SKM-1 (cell line): ENCODE measurements at regions not wholly inside any gene's neighbourhood (a gene's known extent, or its start where the extent isn't known, plus 50 kb on each side); places are given as distances from the start of the nearest gene placed in this dataset.

Source experiments
- DNase-seq: peaks from one replicate; lab custom pipeline; 2025; ENCODE audit not compliant: unreplicated experiment; lab: John Stamatoyannopoulos, UW

DNA sequence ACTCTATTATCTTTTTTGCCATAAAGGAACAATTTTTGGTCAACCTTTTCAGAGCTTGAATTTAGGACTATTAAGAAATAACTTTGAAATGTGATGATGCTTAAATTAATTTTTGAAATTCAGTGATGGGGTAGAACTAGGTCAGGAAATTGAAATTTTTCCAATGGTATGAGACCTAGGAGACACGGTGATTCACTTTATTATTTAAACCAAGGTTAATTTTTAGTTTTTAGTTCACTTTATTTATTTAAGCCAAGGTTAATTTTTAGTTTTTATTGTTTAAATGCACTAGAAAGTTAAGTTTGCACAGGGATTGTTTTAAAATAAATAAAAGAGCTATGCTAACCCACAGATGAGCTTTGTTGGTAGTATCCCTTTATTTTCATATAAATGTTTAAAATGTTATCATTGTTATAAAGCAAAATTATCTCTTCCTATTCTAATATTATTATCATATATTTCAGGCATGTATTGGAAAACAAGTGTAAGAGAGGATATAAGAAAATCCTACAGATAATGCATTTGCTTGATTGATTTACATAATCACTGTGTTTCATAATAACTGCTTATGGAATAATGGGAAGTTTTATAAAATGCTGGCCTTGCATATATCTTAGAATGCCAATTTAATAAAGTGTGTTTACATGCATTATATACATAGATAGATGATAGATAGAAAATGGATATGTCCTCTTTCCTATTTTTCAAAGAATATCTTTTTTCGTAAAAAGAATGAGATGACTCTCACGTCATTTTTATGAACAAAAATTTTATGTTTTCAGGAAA, 163.6 kb downstream of the HGF start:
- DNase-seq: no peak

DNA sequence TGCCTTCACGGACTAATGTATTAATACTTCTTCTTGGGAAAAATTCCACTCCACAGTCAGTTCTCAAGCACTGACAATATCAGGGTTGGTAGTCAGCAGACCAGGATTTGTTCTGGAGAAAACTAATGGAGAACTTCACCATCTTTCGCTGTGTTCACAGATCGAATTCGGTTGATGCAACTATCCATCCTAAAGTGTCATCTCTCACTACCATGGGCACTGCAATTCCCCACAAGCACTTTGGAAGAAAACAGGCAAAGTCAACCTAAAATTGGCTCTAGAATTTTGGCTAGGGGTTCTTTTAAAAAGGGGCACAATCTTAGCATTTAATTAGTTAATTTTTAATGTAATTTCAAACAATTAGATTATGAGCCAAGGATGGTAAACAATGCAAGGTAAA, 164.4 kb downstream of the HGF start:
- no peak for DNase-seq

DNA sequence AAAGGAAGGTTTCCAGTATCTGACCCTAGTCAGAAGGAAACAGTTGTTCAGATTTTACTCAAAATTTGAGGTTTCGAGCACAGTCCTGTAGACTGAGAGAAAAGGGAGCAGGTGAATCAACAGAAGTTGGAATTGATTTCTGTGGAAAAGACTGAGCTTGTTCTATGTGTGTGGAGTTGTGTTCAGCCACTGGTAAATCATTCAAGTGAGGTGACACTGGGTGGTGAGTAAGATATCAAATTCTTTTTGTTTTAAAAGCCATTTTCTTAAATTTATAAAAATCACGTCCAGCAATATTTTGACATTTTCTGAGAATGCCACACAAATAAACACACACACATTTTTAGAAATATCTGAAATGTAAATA, 165.1 kb downstream of the HGF start:
- no peak for DNase-seq

DNA sequence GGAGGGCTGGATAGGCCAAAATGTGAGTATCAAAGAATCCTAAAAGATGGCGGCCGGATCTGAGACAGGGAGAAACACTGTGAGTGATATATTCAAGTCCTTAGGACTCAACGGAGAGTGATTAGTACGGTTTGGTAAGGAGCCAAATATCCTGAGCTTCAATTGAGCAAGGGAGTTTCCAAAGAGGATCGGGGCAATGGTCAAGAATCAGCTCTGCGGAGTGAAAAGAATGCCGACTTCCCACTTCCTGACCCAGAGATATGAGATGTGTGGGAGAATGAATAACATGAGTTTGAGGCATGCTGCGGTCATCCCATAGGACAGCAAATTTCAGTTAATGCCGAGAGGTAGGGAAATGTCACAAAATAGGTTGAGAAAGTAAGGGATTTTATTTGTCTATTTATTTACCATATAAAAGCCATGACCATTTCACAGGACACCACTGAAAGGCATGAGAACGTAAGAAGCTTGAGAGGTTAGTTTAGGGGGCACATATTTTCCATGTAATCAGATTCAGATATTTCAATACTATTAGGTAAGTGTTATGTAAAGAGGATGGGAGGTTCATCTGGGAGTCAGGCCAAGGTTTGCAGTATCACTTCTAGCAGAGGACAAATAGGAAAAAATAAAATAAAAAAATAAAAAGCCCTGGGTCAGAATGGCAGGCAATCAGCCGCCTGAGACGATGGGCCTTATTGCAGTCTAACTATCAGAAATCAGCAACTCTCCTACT, 165.6 kb downstream of the HGF start:
- no peak for DNase-seq

DNA sequence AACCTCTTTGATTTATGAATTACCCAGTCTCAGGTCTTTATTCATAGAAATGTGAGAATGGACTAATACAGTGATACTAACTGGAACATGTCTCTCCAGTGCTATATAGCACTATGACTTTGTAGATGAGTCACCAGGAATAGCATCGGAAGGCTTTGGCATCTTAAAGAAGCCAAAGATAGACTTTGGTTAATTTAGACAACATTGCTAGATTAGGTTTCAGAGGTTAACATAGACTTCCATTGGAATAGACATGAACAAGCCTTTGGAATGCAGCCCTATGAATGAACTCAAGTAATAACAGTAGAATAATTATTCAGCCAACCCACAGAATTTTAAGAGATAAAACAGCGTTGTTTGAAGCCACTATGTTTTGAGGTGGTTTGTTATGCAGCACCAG, 169.2 kb downstream of the HGF start:
- no peak for DNase-seq

DNA sequence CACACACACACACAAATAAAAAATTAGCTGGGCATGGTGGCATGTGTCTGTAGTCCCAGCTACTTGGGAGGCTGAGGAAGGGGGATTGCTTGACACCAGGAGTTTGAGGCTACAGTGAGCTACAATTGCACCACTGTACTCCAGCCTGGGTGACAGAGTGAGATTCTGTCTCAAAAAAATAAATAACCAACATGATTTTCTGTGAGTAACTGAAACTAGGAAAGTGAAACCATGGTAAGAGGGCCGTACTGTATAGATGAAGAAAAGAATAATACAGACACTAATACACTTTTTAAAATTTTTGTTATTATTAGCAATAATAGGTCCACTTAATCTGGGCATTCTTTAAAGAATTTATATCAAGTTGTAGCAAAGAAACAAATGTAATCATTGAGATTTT, 170.9 kb downstream of the HGF start:
- no peak for DNase-seq

DNA sequence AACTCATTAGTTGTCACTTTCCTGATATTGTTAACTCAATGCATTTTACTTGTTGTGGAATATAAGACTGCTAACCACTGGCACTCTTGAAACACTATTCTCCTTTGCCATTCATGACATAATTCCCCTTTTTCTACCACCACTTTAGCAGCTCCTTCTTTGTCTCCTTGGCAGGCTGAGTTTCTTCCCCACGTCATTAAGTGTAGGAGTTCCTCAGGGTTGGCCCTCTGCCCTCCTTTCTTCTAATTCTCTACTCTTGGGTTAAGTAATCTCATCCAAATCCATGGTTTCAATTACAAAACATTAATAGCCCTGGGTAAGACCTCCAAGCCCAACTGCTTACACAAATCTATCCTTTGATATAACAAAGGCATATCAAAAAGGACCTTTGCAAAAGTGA, 175.1 kb downstream of the HGF start:
- DNase-seq: no peak

DNA sequence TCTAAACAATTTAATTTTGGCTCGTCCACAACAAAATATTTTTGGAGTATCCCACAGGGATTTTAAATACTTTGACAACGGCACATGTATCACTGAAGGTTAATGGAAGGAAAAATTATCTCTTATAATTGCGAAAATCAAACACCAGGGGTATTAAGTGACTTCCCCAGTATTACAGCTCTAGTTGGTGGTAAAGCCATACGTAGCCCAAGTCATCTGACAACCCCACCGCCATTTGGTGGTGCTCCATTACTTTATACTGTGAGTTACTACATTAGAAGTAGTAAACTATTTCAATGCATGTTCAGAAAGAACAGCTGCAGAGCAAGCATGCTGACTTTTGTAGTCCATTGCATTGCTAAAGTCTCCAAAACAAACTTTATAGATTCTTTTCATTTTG, 179.7 kb downstream of the HGF start:
- DNase-seq: no peak

DNA sequence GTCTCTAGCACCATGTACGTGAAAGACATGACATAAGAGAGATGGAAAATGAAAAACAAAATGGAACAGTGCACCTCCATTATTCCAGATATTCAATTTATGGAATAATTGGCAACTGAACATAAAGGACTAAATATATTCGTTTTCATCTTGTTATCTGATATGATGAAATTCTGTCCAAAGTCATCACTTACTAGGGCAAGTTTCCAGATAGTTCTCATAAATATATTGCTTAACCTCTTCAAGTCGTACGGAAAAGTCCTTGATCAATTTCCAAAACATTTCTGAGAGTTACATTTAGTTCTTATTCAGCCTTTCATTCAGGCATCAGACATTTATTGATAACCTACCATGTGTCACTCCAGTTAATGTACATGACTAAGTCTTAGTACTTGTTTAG, 185.2 kb downstream of the HGF start:
- no peak for DNase-seq

DNA sequence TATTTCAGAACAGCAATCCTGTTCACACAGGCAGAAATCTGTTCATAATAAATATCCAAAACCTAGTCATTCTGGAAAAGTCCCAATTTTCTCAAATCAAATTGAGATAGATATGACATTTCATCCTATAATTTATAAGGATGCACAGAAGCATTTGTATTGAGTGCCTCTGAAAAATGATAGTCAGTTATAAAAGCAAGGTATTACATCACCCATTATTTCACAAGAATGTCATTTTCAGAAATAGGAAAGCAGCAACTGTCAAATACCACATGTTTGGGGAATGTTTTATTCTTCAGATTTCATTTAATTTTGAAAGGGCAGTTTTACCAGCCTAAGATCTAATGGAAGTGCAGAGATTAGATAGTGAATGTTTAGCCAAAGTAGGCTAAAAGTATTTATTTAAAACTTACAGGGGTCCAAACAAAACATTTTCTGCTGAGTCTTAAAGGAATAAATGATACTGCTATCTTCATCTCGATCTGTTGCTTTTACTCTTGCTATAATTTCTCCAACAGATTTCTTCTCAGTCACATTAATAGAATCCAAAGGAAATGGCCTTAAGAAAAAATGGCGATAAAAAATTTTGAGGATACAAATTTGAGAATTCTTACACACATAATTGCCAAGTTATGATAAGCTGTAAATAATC, 185.8 kb downstream of the HGF start:
- DNase-seq: no peak

DNA sequence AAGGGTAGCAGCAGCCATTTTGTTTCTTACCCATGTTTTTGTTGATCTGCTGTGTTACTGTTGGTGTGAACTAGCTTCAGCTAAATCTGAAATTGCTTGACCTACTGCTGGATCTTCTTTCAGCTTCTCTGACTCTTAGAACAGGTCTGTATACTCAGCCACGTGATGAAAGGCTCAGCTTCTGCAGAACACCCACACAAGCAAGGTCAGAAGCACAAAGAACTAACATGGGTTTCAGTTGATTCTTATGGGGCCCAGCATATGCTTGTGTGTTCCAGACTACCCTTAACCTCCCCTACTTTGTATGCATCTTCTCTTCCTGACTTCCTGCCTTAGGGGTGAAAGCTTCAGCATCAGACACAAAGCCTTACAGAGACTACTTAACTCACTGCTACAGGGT, 186.8 kb downstream of the HGF start:
- no peak for DNase-seq

DNA sequence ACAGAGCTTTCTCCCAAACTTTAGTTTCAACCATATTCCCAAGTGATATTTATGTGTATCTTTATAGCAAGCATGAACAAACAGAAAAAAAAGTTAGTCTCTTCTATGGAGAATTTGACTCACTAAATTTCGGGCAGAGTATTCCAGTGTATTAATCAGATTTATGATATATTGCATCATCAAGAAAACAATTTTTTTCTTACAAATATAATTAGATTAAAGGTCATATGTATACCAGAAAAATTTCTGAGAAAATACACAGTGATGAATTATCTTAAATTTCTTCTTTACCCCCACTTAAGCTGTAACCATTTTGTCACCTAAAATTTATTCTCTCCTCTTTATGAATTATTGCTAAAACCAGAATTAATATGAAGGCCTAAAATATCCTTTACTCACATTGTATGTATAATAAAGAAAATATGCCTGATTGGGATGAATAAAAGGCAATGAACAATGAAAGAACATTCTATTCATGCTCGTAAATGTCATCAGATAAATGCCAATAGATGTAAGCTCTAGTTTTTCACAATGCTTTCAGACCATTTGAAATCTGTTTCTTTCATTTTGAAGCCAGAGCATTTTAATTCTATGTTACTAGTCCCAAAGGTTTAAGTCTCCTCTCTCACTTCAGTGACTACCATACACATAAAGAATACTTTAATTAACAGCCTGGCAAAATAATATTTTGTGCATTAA, 192.1 kb downstream of the HGF start:
- DNase-seq: no peak

DNA sequence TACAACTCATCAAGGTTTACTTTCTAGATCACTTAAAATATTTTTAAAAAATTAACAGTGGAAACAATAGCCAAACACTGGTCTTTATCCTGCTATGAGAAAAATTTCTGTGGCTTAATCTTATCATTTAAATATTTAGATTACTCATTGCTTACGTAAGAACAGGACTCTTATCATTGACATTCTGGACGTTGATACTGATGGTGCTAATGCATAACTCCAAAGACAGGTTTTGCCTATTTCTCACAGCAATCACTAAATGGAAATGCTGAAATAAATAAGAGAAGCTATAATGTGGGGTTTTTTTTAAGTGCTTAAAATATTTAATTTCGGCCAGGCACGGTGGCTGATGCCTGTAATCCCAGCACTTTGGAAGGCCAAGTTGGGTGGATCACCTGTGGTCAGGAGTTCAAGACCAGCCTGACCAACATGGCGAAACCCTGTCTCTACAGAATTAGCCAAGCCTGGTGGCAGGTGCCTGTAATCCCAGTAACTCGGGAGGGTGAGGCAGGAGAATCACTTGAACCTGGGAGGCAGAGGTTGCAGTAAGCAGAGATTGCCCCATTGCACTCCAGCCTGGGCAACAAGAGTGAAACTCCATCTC, 195.0 kb downstream of the HGF start:
- DNase-seq: no peak

DNA sequence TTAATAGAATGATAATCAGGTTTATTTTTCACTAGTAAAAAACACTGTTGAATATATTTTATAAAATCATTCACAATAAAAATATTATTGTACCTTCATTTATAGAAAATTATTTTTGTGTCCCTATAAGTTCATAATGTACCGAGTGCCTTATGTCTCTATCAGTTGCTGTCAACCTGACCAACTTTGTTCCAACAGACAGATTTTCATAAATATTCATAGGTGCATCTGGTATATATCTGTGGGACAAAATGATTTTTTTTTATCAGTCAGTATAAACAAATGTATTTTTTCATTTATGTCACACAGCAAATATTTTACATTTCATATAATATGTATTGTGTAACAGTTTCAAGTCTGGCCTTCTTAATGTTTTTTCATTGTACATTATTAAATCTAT, 195.9 kb downstream of the HGF start:
- DNase-seq: no peak

DNA sequence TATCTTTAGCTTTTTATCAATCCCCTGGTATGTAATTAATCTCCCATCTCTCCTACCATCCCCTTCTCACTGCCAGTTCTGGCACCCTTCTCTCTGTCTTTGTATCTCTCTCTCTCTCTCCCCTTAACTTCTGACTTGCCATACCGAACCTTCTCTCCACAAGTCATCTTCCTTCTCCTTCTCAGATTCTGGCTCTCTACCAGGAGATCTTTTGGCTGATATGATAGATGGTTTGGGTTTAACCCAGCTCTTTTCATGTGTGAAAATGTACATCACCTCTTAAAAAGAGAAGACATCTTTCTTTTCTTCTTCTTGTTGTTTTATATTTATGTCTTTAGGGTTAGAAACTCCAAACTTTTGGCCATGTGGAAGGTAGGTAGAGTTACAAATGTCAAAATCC, 196.7 kb downstream of the HGF start:
- DNase-seq: no peak

DNA sequence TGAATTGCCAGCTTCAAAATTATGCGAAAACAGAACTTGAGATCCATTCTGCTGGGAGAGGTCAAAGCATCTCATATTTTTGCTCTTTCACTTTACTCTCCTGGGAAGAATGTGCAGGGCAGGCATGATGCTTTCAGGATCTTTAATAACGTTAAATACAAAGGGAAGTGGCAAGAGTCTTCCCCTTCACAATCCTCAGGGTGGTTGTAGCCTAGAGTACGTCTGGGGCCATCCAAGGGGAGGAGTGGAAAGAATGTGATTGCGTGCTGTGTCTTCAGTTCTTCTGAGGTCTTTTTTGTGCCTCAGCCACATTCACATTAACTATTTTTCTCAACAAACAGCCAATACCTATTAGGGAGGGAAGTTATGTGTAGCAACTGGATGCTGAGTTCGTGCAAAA, 207.3 kb downstream of the HGF start:
- DNase-seq: no peak

DNA sequence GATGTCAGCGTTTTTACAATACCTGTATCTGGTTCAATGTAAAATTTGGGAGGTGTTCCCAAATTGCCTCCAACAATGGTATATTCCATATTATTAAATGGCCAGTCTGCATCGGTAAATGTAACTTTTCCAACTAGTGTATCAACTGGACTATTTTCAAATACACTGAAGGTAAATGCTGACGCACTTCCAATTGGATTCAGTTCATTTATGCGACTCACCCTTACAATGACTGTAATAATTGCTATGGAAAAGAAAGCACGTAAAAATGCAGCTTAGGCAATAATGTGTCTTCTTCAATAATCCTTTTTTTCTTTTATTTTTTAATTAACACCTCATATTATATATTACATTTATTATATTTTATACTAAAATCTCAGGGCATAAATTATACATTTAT, 209.1 kb downstream of the HGF start:
- no peak for DNase-seq

DNA sequence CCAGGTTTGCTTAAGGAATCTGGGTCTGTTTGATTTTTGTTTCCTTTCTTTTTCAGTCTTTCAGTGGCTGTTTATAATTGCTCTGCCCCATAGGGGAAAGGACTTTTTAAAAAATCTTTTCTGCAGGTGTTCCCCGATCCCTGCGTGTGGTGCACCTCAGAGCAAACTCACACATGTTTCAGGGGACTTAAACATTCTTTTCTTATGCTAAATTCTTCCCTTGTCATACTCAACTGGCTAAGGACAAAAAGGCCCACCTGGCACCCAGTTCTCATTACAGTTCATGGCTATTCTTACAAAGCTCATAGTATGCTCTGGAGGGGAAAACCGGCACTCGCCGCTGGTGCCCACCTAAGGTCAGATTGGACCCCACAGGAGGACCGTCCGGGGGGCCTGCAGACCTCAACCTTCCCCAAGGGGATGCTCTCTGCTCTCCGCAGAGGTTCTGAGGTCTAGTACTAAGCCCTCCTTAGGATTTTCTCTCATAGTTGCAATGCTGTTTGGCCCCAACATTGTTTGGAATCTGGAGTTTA, 220.3 kb downstream of the HGF start:
- no peak for DNase-seq

DNA sequence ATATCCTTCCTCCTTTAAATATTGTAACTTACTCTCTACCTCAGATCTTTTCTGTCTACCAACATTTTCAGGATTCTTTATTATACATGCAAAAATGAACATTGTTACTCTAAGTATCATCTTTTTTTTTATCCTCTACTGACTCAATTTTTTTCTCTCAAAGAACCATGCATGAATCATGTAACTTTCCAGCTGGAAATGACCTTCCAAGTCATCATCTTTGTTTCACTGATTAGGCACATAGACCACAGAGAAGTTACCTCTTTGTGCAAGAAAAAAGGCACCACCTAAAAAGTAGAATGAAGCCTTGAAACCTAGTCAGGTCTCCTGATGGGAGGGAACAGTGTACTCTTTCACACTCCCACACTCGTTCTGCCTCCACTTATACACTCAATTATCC, 234.9 kb downstream of the HGF start:
- no peak for DNase-seq

DNA sequence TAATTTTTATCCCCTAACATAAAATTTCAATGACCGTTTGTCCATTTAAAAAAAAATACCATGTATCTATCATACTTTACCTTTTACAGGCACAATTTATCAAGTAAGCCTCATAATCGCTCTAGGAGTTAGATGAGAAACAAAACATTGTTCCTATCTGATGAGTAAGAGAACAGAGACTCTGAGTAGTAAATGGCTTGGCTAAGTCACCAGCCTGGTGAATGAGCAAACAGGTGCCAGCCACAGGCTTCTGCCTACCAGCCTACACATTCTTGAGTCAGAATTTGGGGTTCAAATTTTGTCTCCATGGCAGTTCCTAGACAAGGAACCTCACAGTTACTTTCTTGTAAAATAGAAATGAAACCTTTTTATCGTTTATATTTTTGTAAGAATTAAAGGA, 235.4 kb downstream of the HGF start:
- DNase-seq: no peak

DNA sequence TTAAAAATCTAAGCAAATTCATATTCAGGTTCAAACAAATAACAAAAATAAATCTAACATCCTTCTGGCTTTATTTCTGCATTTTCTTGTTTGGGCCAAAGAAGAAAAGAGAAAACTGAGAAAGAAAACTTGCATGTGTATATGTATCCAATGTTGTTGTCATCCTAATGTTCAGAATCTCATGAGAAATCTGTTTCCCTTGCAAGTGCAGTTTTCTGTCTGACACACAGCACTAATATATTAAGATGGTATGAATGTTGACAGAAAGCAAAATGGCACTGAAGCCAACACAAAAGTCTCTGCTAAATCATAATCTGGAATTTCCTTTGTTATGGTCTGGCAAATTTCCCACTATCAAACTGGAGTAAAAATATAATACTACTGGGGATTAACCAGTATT, 235.9 kb downstream of the HGF start:
- DNase-seq: no peak
